OCI-LY7 (cell line): ENCODE measurements at regions not wholly inside any gene's neighbourhood (a gene's known extent, or its start where the extent isn't known, plus 50 kb on each side); places are given as distances from the start of the nearest gene placed in this dataset.

ENCODE experiments used
- BruUV-seq: library from RNA; stranded (reverse); fragments of 400-500 nt; replicated peaks from 2 replicates; lab custom pipeline; 2021; lab: Mats Ljungman, UMichigan
- CTCF ChIA-PET: fragments of 300-600 bp; sonication (Branson Sonifier 250); formaldehyde crosslinking; loops from one replicate; lab custom pipeline; 2022; ENCODE audit warnings: antibody characterized with exemption; ENCODE audit not compliant: unreplicated experiment; lab: Charles Lee
- POLR2A ChIA-PET: fragments of 300-600 bp; sonication (Branson Sonifier 250); formaldehyde crosslinking; loops from one replicate; lab custom pipeline; 2022; ENCODE audit warnings: antibody characterized with exemption; lab: Charles Lee
- DNase-seq: peaks from one replicate; pipeline ENCODE4 v3.0.0-alpha.2; 2015; ENCODE audit warnings: low spot score
- H2AFZ ChIP-seq: fragments of 200-600 bp; sonication (generic), shearing (Covaris generic); 2 replicates; pipeline ENCODE4 v1.6.1; 2014; ENCODE audit warnings: mild to moderate bottlenecking, antibody characterized with exemption, low read length, moderate library complexity
- H3K27ac ChIP-seq: fragments of 200-600 bp; sonication (generic); 2 replicates; pipeline ENCODE4 v1.5.1; 2014; ENCODE audit warnings: mixed run types, low read depth, mild to moderate bottlenecking, moderate library complexity, low read length, inconsistent platforms; ENCODE audit not compliant: poor library complexity, severe bottlenecking
- H3K36me3 ChIP-seq: fragments of 200-600 bp; sonication (generic); 2 replicates; pipeline ENCODE4 v1.6.1; 2014; ENCODE audit warnings: mild to moderate bottlenecking, antibody characterized with exemption, low read length, moderate library complexity, mixed read lengths; ENCODE audit not compliant: insufficient read depth
- H3K4me1 ChIP-seq: fragments of 200-600 bp; sonication (generic); 2 replicates; pipeline ENCODE4 v1.5.1; 2014; ENCODE audit warnings: mild to moderate bottlenecking, low read length; ENCODE audit not compliant: insufficient read depth, poor library complexity, severe bottlenecking
- H3K4me2 ChIP-seq: fragments of 200-600 bp; sonication (generic); 2 replicates; pipeline ENCODE4 v1.6.1; 2014; ENCODE audit warnings: mild to moderate bottlenecking, low read length
- H3K4me3 ChIP-seq: fragments of 200-600 bp; sonication (generic); 2 replicates; pipeline ENCODE4 v1.5.1; 2014; ENCODE audit warnings: mild to moderate bottlenecking, low read depth, low read length; ENCODE audit not compliant: poor library complexity, severe bottlenecking
- H3K79me2 ChIP-seq: fragments of 200-600 bp; sonication (generic); 2 replicates; pipeline ENCODE4 v1.6.1; 2016; ENCODE audit warnings: low read depth, mild to moderate bottlenecking, low read length, moderate library complexity, mixed read lengths; ENCODE audit not compliant: insufficient read depth
- H3K9me2 ChIP-seq: fragments of 200-600 bp; sonication (generic); 2 replicates; pipeline ENCODE4 v1.6.1; 2016; ENCODE audit warnings: mild to moderate bottlenecking, low read length, mixed read lengths; ENCODE audit not compliant: insufficient read depth
- H3K9me3 ChIP-seq: fragments of 200-600 bp; sonication (generic); 2 replicates; pipeline ENCODE4 v1.6.1; 2014; ENCODE audit warnings: mild to moderate bottlenecking, mixed run types, low read length, mixed read lengths
- H4K20me1 ChIP-seq: fragments of 200-600 bp; sonication (generic); 2 replicates; pipeline ENCODE4 v1.6.1; 2014; ENCODE audit warnings: mild to moderate bottlenecking, antibody characterized with exemption, low read length, moderate library complexity, mixed read lengths; ENCODE audit not compliant: insufficient read depth
- CTCF ChIP-seq: fragments of 200-600 bp; sonication (generic); conservative IDR thresholded peaks from 2 replicates; pipeline ENCODE4 v1.5.1; 2014; ENCODE audit warnings: mild to moderate bottlenecking, antibody characterized with exemption, low read length, moderate library complexity, mixed read lengths
- EZH2phosphoT487 ChIP-seq: fragments of 200-600 bp; sonication (generic); IDR thresholded peaks from 2 replicates; pipeline ENCODE4 v1.6.1; 2018; ENCODE audit warnings: low read depth, borderline replicate concordance, mild to moderate bottlenecking, mixed run types, antibody characterized with exemption, low read length, moderate library complexity, mixed read lengths
- intact Hi-C: fragments of 100-400 bp; cut with micrococcal nuclease; formaldehyde crosslinking; loops from one replicate; pipeline ENCODE4 v1.10.0; 2022; ENCODE audit not compliant: unreplicated experiment

- peaks cover 77% of the 10 kb centered on the region for H3K4me1 ChIP-seq
- DNase-seq, result no peak
- no peaks in the 10 kb centered on the region for H3K9me3 ChIP-seq
- H3K4me2 ChIP-seq, result peak overlapping the region; percentile 60
- intact Hi-C loops, result no loop called here
- H4K20me1 ChIP-seq, result no peaks in the 10 kb centered on the region
- POLR2A ChIA-PET, result interaction anchor here (0.6 to 9.4 kb wide), 10 partner anchors 10 to 31 kb away, joined by 3 to 141 read pairs (median 6); no protein-coding TSS in a partner anchor
- TF ChIP-seq CTCF (no peak), EZH2phosphoT487 (no peak)
- CTCF ChIA-PET, result interaction anchor here (0.7 to 3.1 kb wide), 5 partner anchors 10 to 166 kb away, joined by 3 to 23 read pairs (median 5); no protein-coding TSS in a partner anchor
- peak overlapping the region; percentile 54 for H3K27ac ChIP-seq
- peak overlapping the region; percentile 21 for H3K4me3 ChIP-seq
- no peaks in the 10 kb centered on the region for H3K79me2 ChIP-seq
- peak overlapping the region; percentile 70 for H2AFZ ChIP-seq
- H3K9me2 ChIP-seq, result no peaks in the 10 kb centered on the region
- no peaks in the 10 kb centered on the region for H3K36me3 ChIP-seq
- no TSS peak for BruUV-seq
Measured at GRCh38 chr14:65330416-65330815, 82.1 kb upstream of the FUT8 start.

- H3K9me3 ChIP-seq, result no peaks in the 10 kb centered on the region
- H3K4me1 ChIP-seq, result peaks cover 83% of the 10 kb centered on the region
- no TSS peak for BruUV-seq
- peak overlapping the region; percentile 50 for H3K4me2 ChIP-seq
- ChIA-PET POLR2A (interaction anchor here (0.6 to 9.4 kb wide), 10 partner anchors 11 to 31 kb away, joined by 3 to 141 read pairs (median 8); no protein-coding TSS in a partner anchor), CTCF (interaction anchor here (1.0 to 1.4 kb wide), 3 partner anchors 13 to 31 kb away, joined by 3 read pairs; no protein-coding TSS in a partner anchor)
- intact Hi-C loops, result no loop called here
- no peaks in the 10 kb centered on the region for H3K9me2 ChIP-seq
- H3K79me2 ChIP-seq, result no peaks in the 10 kb centered on the region
- no peak overlapping the region for H3K4me3 ChIP-seq
- no peaks in the 10 kb centered on the region for H4K20me1 ChIP-seq
- peak overlapping the region; percentile 3; the same call in 1 of the 2 replicates for H2AFZ ChIP-seq
- no peaks in the 10 kb centered on the region for H3K36me3 ChIP-seq
- H3K27ac ChIP-seq, result peak overlapping the region; percentile 71
- TF ChIP-seq CTCF (no peak), EZH2phosphoT487 (no peak)
- no peak for DNase-seq
Measured at GRCh38 chr14:65331652-65332051, 80.9 kb upstream of the FUT8 start.
